ENCODE measurements at regions not wholly inside any gene's neighbourhood (a gene's known extent, or its start where the extent isn't known, plus 50 kb on each side); places are given as distances from the start of the nearest gene placed in this dataset.

DNA sequence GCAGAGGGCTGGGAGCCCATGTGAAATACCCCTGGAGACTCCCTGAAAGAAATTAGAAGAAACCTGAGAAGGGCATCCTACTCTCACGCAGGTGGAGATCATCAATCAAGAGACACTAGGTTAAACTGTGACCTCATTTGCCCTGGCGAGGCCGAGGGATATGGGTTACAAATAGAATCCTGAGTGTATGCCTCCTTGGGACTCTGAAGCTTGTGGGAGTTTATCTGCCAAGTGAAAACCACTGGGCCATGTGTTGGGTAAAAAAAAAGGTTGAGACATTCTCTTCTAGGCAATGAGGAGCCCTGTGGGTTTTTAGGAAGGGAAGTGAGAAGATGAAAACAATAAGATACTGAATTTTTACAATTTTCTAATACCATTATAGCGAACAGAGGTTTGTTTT is 160.7 kb upstream of the ARID2 start:
- H3K36me3 ChIP-seq, result no peaks in the 10 kb centered on the region
- TF ChIP-seq POLR2AphosphoS5 (IDR thresholded peaks at IDR 0.05) (no peak), EP300 (IDR thresholded peaks at IDR 0.05) (no peak), POLR2A (IDR thresholded peaks at IDR 0.05) (no peak)
- TF ChIP-seq, protein P1, sequence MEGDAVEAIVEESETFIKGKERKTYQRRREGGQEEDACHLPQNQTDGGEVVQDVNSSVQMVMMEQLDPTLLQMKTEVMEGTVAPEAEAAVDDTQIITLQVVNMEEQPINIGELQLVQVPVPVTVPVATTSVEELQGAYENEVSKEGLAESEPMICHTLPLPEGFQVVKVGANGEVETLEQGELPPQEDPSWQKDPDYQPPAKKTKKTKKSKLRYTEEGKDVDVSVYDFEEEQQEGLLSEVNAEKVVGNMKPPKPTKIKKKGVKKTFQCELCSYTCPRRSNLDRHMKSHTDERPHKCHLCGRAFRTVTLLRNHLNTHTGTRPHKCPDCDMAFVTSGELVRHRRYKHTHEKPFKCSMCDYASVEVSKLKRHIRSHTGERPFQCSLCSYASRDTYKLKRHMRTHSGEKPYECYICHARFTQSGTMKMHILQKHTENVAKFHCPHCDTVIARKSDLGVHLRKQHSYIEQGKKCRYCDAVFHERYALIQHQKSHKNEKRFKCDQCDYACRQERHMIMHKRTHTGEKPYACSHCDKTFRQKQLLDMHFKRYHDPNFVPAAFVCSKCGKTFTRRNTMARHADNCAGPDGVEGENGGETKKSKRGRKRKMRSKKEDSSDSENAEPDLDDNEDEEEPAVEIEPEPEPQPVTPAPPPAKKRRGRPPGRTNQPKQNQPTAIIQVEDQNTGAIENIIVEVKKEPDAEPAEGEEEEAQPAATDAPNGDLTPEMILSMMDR (IDR thresholded peaks at IDR 0.05), result no peak
- H3K4me3 ChIP-seq, result no peak overlapping the region
- no peak overlapping the region for H3K27ac ChIP-seq
- H3K27me3 ChIP-seq, result no peaks in the 10 kb centered on the region
- WGBS, 2 donors (ENCODE audit: low coverage in 1 of 2), result 49 to 71% methylated on average over 4 of the region's 4 CpGs
- no peak for ATAC-seq
- H3K4me1 ChIP-seq, result no peaks in the 10 kb centered on the region
- H3K9me3 ChIP-seq, result no peaks in the 10 kb centered on the region

DNA sequence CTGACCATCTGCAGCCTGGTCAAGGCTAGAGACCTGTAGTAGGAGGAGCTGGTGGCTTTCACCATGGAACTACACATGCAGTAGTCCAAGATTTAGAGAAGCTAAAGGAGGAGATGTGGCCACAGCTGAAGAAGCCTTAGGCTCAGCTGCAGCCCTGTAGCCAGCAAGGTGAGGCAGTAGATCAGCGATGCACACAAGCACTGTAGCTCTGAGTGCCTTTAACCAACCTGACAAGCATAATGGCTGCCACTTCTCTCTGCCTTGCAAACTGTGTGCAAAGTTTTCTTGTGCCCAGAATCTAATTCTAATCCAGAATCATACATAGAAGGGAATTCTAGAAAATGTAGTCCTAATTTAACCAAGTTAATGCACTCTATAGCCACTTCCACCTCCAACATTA is 159.0 kb upstream of the ARID2 start:
- WGBS, 2 donors (ENCODE audit: low coverage in 1 of 2), result 89 to 100% methylated on average over 1 of the region's 1 CpG
- TF ChIP-seq POLR2AphosphoS5 (IDR thresholded peaks at IDR 0.05) (no peak), POLR2A (IDR thresholded peaks at IDR 0.05) (no peak), EP300 (IDR thresholded peaks at IDR 0.05) (no peak)
- TF ChIP-seq, protein P1 (IDR thresholded peaks at IDR 0.05), result no peak
- no peak for ATAC-seq
- Histone ChIP-seq H3K27ac (no peak overlapping the region), H3K36me3 (no peaks in the 10 kb centered on the region), H3K9me3 (no peaks in the 10 kb centered on the region), H3K4me1 (no peaks in the 10 kb centered on the region), H3K4me3 (no peak overlapping the region), H3K27me3 (no peaks in the 10 kb centered on the region)

- Histone ChIP-seq H3K4me3 (no peak overlapping the region), H3K27ac (no peak overlapping the region), H3K27me3 (no peaks in the 10 kb centered on the region), H3K4me1 (no peaks in the 10 kb centered on the region), H3K36me3 (no peaks in the 10 kb centered on the region), H3K9me3 (no peaks in the 10 kb centered on the region)
- no peak for ATAC-seq
- TF ChIP-seq POLR2AphosphoS5 (IDR thresholded peaks at IDR 0.05) (no peak), EP300 (IDR thresholded peaks at IDR 0.05) (no peak), POLR2A (IDR thresholded peaks at IDR 0.05) (no peak)
- TF ChIP-seq, protein P1 (IDR thresholded peaks at IDR 0.05), result no peak
- 78 to 100% methylated on average over 1 of the region's 1 CpG for WGBS, 2 donors (ENCODE audit: low coverage in 1 of 2)
Measured at GRCh38 chr12:45572114-45572513, 157.4 kb upstream of the ARID2 start.

DNA sequence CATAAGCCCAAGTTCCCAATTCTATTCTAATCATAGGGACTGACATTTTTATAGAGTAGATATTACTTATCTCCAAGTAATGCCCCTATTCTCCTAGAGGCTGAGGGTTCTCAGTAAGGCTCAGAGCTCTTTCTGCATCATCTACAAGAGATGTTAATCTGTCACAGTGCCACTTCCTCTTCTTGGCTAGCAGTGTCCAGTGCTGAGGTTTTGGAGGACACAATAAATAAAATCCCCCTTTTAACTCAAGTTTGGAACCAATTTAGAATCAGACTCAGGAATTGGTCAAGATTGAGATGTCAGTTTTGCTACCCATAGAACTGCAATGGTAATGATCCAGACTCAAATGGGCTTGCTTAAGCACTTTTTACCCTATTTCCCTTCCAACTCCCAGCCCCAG is 154.1 kb upstream of the ARID2 start:
- Histone ChIP-seq H3K9me3 (no peaks in the 10 kb centered on the region), H3K4me1 (no peaks in the 10 kb centered on the region), H3K36me3 (no peaks in the 10 kb centered on the region), H3K4me3 (no peak overlapping the region), H3K27ac (no peak overlapping the region), H3K27me3 (no peaks in the 10 kb centered on the region)
- no peak for ATAC-seq
- TF ChIP-seq, protein P1 (IDR thresholded peaks at IDR 0.05), result no peak
- no peak for TF ChIP-seq POLR2AphosphoS5 (IDR thresholded peaks at IDR 0.05)
- no peak for TF ChIP-seq EP300 (IDR thresholded peaks at IDR 0.05)
- no peak for TF ChIP-seq POLR2A (IDR thresholded peaks at IDR 0.05)

DNA sequence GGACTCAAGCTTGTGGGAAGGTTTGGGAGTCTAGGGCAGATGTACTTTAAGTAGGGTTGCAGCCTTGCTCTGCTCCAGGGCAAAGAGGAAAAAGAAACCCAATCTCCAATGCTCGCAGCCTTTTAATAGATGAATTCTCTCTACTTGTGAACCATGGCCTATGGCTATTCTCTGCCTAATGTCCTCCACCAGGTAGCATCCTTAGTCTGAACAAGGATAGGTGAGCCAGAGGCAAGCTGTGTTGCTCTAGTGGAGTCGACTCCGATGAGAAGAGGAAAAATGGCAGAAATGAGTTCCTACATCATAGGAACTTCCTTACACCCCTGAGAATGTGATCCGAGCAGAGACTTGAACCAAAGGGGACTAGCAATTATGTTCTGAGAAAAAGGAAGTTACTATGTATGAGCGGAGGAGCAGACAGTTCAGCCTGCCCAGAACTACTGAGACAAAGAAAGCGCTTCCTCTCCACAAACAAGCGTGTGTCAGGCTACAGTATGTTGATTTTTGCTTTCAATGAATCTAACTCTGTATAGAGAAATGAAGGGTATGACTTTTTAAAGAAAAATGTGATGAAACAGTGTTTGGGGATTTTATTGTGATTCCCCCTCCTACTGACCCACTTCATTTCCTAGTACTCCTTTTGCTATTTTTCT is 153.6 kb upstream of the ARID2 start:
- Histone ChIP-seq H3K9me3 (no peaks in the 10 kb centered on the region), H3K36me3 (no peaks in the 10 kb centered on the region), H3K27ac (no peak overlapping the region), H3K27me3 (no peaks in the 10 kb centered on the region), H3K4me3 (no peak overlapping the region), H3K4me1 (no peaks in the 10 kb centered on the region)
- TF ChIP-seq POLR2AphosphoS5 (IDR thresholded peaks at IDR 0.05), result no peak
- no peak for TF ChIP-seq POLR2A (IDR thresholded peaks at IDR 0.05)
- TF ChIP-seq, protein P1 (IDR thresholded peaks at IDR 0.05), result no peak
- TF ChIP-seq EP300 (IDR thresholded peaks at IDR 0.05), result no peak
- ATAC-seq, result no peak
- WGBS, 2 donors (ENCODE audit: low coverage in 1 of 2), result 44 to 94% methylated on average over 2 to 4 of the region's 7 CpGs

All from gastroesophageal sphincter (tissue), 4 donors.